Fibroblast of lung (primary cell): ENCODE measurements at regions not wholly inside any gene's neighbourhood (a gene's known extent, or its start where the extent isn't known, plus 50 kb on each side); places are given as distances from the start of the nearest gene placed in this dataset.
A peak's percentile ranks its signal among the peaks of the same experiment; 100 is the strongest.

Experiments
- DNase-seq, 2 donors: peaks; one replicate each; pipeline versions ENCODE4 v3.0.0 to v3.0.0-alpha.2; 2010; ENCODE audit warnings: low read depth in 2 of 2
- H2AFZ ChIP-seq: 2 replicates; pipeline ENCODE4 v1.5.1; 2012; ENCODE audit warnings: low read length, control low read depth, inconsistent platforms
- H3K27ac ChIP-seq: 2 replicates; pipeline ENCODE4 v1.5.1; 2011; ENCODE audit warnings: low read length, control low read depth; ENCODE audit not compliant: insufficient read depth
- H3K27me3 ChIP-seq: 2 replicates; pipeline ENCODE4 v1.5.1; 2011; ENCODE audit warnings: mild to moderate bottlenecking, low read length; ENCODE audit not compliant: control insufficient read depth, insufficient read depth
- H3K36me3 ChIP-seq: 2 replicates; pipeline ENCODE4 v1.5.1; 2011; ENCODE audit warnings: low read length; ENCODE audit not compliant: control insufficient read depth, insufficient read depth
- H3K4me1 ChIP-seq: 2 replicates; pipeline ENCODE4 v1.5.1; 2011; ENCODE audit warnings: low read length; ENCODE audit not compliant: control insufficient read depth, insufficient read depth; ENCODE audit errors: extremely low read depth
- H3K4me2 ChIP-seq: 2 replicates; pipeline ENCODE4 v1.5.1; 2011; ENCODE audit warnings: low read length, control low read depth; ENCODE audit not compliant: insufficient read depth; ENCODE audit errors: extremely low read depth
- H3K4me3 ChIP-seq, 4 experiments: fragments of 200-600 bp in 1 of 4; sonication (generic) in 1 of 4; replicated peaks in 1 of 4; 2 replicates each; pipeline ENCODE4 v1.5.1; 2011 to 2016; ENCODE audit warnings: low read length in 4 of 4, low read depth in 3 of 4, mild to moderate bottlenecking in 3 of 4, control low read depth in 2 of 4, inconsistent platforms in 1 of 4, mixed read lengths in 1 of 4; ENCODE audit not compliant: insufficient read depth in 1 of 4; ENCODE audit errors: control extremely low read depth in 1 of 4
- H3K79me2 ChIP-seq: 2 replicates; pipeline ENCODE4 v1.5.1; 2012; ENCODE audit warnings: mild to moderate bottlenecking, low read length, inconsistent platforms; ENCODE audit not compliant: control insufficient read depth, insufficient read depth
- H3K9ac ChIP-seq: 2 replicates; pipeline ENCODE4 v1.5.1; 2011; ENCODE audit warnings: mild to moderate bottlenecking, low read length, control low read depth; ENCODE audit not compliant: insufficient read depth
- H3K9me3 ChIP-seq: 2 replicates; pipeline ENCODE4 v1.5.1; 2012; ENCODE audit warnings: low read depth, low read length; ENCODE audit not compliant: control insufficient read depth, insufficient read depth
- H4K20me1 ChIP-seq: 2 replicates; pipeline ENCODE4 v1.5.1; 2011; ENCODE audit warnings: low read length; ENCODE audit not compliant: control insufficient read depth, insufficient read depth; ENCODE audit errors: extremely low read depth
- CTCF ChIP-seq, 2 donors: IDR thresholded peaks in 1 of 2; conservative IDR thresholded peaks in 1 of 2; 1 replicate in 1 of 2; 2 replicates in 1 of 2; pipeline ENCODE4 v1.5.1; 2011 to 2012; ENCODE audit warnings: low read length in 2 of 2, control low read depth in 1 of 2, inconsistent platforms in 1 of 2, low read depth in 1 of 2, mild to moderate bottlenecking in 1 of 2
- EZH2 ChIP-seq: IDR thresholded peaks from 2 replicates; pipeline ENCODE4 v1.5.1; 2012; ENCODE audit warnings: low read length, control low read depth, mild to moderate bottlenecking; ENCODE audit errors: missing control alignments

- H3K4me2 ChIP-seq = no peak overlapping the region
- no peaks in the 10 kb centered on the region for H3K36me3 ChIP-seq
- no peaks in the 10 kb centered on the region for H4K20me1 ChIP-seq
- H3K9ac ChIP-seq = no peak overlapping the region
- H3K27me3 ChIP-seq = no peaks in the 10 kb centered on the region
- H3K27ac ChIP-seq = no peak overlapping the region
- no peaks in the 10 kb centered on the region for H3K4me1 ChIP-seq
- no peak overlapping the region for H3K4me3 ChIP-seq
- H3K79me2 ChIP-seq = no peaks in the 10 kb centered on the region
- no peaks in the 10 kb centered on the region for H3K9me3 ChIP-seq
- DNase-seq = peak in 1 of 2 donors; percentile 34
- TF ChIP-seq EZH2 (no peak), CTCF (conservative IDR thresholded peaks at IDR 0.05 in 1 of 2, IDR thresholded peaks at IDR 0.05 in 1 of 2; ENCODE audit: low read depth in 1 of 2, low read length in 2 of 2) (no peak)
- no peak overlapping the region for H2AFZ ChIP-seq
Measured at GRCh38 chrX:39891781-39892180, 206.0 kb downstream of the BCOR start.

- TF ChIP-seq EZH2 (no peak), CTCF (conservative IDR thresholded peaks at IDR 0.05 in 1 of 2, IDR thresholded peaks at IDR 0.05 in 1 of 2; ENCODE audit: low read depth in 1 of 2, low read length in 2 of 2) (no peak)
- no peaks in the 10 kb centered on the region for H4K20me1 ChIP-seq
Measured at GRCh38 chrX:39893417-39894338, 204.1 kb downstream of the BCOR start.

GRCh38 chrX:39894683-39895082, 203.1 kb downstream of the BCOR start:
- no peak overlapping the region for H3K4me3 ChIP-seq
- no peaks in the 10 kb centered on the region for H3K9me3 ChIP-seq
- H3K4me1 ChIP-seq = peaks cover 4% of the 10 kb centered on the region
- H3K36me3 ChIP-seq = no peaks in the 10 kb centered on the region
- DNase-seq = no peak
- no peak overlapping the region for H3K4me2 ChIP-seq
- no peak overlapping the region for H3K9ac ChIP-seq
- no peaks in the 10 kb centered on the region for H3K79me2 ChIP-seq
- H4K20me1 ChIP-seq = no peaks in the 10 kb centered on the region
- no peak overlapping the region for H3K27ac ChIP-seq
- H2AFZ ChIP-seq = no peak overlapping the region
- no peaks in the 10 kb centered on the region for H3K27me3 ChIP-seq
- no peak for TF ChIP-seq EZH2

More at GRCh38 chrX:39893417-39894338, 204.1 kb downstream of the BCOR start:
- Histone ChIP-seq H3K9ac (no peak overlapping the region), H3K27me3 (no peaks in the 10 kb centered on the region), H3K4me1 (peaks cover 4% of the 10 kb centered on the region), H2AFZ (no peak overlapping the region), H3K79me2 (no peaks in the 10 kb centered on the region), H3K36me3 (no peaks in the 10 kb centered on the region), H3K9me3 (no peaks in the 10 kb centered on the region), H3K4me2 (no peak overlapping the region), H3K4me3 (no peak overlapping the region), H3K27ac (no peak overlapping the region)
- no peak for DNase-seq
